Right lobe of liver (tissue), 4 donors: ENCODE measurements at regions not wholly inside any gene's neighbourhood (a gene's known extent, or its start where the extent isn't known, plus 50 kb on each side); places are given as distances from the start of the nearest gene placed in this dataset.

ENCODE experiments used
- CTCF ChIP-seq, 4 donors: fragments of 200-600 bp in 3 of 4; fragments of 450-650 bp in 1 of 4; IDR thresholded peaks; one replicate each; pipeline versions ENCODE4 v1.5.1 to v1.8.0; 2016 to 2022; ENCODE audit warnings: antibody characterized with exemption in 4 of 4, mild to moderate bottlenecking in 2 of 4
- POLR2A ChIP-seq: fragments of 450-650 bp; IDR thresholded peaks from one replicate; pipeline ENCODE4 v1.6.1; 2017; ENCODE audit warnings: antibody characterized with exemption, mild to moderate bottlenecking
- donor health status: DM: no; HTN: no; CAD: no.
- donor health status: DM: no; HTN: no; CAD: no.
- donor health status: DM: no; HTN: yes; CAD: no.

DNA sequence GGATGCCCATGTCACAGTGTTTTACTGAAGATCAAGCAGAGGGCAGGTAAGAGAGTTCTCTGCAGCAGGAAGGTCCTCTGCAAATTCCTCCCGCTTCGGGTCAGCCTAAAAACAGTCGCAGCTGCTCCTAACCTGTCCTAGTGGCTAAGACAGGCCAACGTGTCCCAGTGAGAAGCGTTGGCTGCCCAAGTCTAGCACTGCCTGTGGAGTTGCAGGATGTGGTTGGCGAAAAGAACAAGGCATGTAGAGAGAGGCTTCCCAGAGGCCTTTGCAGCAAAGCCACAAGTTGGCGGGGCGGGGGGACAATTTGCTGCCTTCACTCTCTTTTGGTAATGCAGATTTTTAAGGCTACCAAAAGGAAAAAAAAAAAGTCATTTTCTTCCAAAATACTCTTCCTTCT, 340.1 kb downstream of the BCL11B start:
- TF ChIP-seq POLR2A, result no peak
- no peak for TF ChIP-seq CTCF (IDR thresholded peaks at IDR 0.05)
